ENCODE measurements at regions not wholly inside any gene's neighbourhood (a gene's known extent, or its start where the extent isn't known, plus 50 kb on each side); places are given as distances from the start of the nearest gene placed in this dataset.
A peak's percentile ranks its signal among the peaks of the same experiment; 100 is the strongest.

DNA sequence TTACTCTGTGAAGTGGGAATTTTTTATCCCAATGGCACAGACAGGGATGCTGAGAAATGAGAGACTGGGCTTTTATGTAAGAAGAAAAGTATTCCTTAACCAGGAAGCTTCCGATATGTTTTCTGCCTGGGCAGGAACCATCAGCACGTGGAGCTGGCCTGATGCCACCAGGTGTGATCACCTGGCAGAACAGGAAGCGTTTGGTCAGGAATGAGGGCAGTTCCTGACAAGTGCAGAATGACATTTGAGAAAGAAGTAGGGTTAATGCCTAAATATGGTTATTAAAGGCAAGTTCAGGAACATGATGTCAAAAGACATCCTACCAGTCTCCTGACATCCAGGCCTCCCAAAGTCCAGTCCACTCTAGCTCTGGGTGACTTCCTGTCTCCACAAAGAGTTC is 210.3 kb downstream of the NUAK1 start:
- Histone ChIP-seq H2AK5ac (ENCODE audit: low read length) (no peak overlapping the region), H3K9ac (ENCODE audit: low read length) (no peak overlapping the region), H3K4me2 (ENCODE audit: low read length) (no peak overlapping the region), H3K9me3 (ENCODE audit: insufficient read depth, low read depth, low read length) (peaks cover 2% of the 10 kb centered on the region), H3K23ac (ENCODE audit: low read length) (no peak overlapping the region), H2AFZ (ENCODE audit: insufficient read depth, low read length, poor library complexity) (no peak overlapping the region), H4K91ac (ENCODE audit: low read depth, low read length) (no peak overlapping the region), H2BK12ac (ENCODE audit: low read length) (no peak overlapping the region), H3K27ac (ENCODE audit: low read depth, low read length) (no peak overlapping the region), H2BK5ac (ENCODE audit: low read depth, low read length, poor library complexity) (no peak overlapping the region), H4K8ac (ENCODE audit: low read depth, low read length) (no peak overlapping the region), H2BK120ac (ENCODE audit: insufficient read depth, low read length, poor library complexity) (no peak overlapping the region), H3K18ac (ENCODE audit: low read length) (no peak overlapping the region), H3K36me3 (ENCODE audit: control insufficient read depth in 1 of 2, insufficient read depth in 2 of 2, low read length in 2 of 2) (no peaks in the 10 kb centered on the region), H3K4ac (ENCODE audit: low read depth, low read length) (no peak overlapping the region), H4K12ac (ENCODE audit: low read depth, low read length) (no peak overlapping the region), H3K79me1 (ENCODE audit: low read length) (peaks cover 19% of the 10 kb centered on the region), H3K79me2 (ENCODE audit: control insufficient read depth, insufficient read depth, low read length, poor library complexity) (no peaks in the 10 kb centered on the region), H3K14ac (ENCODE audit: low read length) (no peak overlapping the region), H3K4me1 (ENCODE audit: control insufficient read depth in 1 of 2, insufficient read depth in 2 of 2, low read length in 2 of 2) (peaks cover 0 to 6% of the 10 kb centered on the region in 2 experiments), H3K27me3 (ENCODE audit: insufficient read depth, low read length) (no peaks in the 10 kb centered on the region), H3K4me3 (ENCODE audit: low read depth, low read length) (no peak overlapping the region)
- no CpG with 5 or more reads among the region's 3 CpGs for WGBS (ENCODE audit: extremely low coverage, insufficient coverage, insufficient read length)
- no peak for DNase-seq

DNA sequence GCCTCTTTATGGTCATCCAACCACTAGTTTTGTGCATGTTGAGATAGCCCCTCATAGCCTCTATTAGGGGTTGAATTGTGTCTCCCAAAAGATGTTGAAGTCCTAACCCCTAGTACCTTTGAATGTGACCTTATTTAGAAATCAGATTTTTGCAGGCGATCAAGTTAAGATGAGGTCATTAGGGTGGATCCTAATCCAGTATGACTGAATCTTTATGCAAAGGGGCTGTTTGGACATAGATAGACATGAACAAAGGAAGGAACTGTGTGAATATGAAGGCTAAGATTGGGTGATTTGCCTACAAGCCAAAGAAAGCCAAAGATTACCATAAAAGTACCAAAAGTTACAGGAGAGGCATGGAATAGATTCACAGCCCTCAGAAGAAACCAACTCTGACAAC is 209.6 kb downstream of the NUAK1 start:
- H3K27ac ChIP-seq (ENCODE audit: low read depth, low read length): no peak overlapping the region
- no peaks in the 10 kb centered on the region for H3K27me3 ChIP-seq (ENCODE audit: insufficient read depth, low read length)
- H3K4me1 ChIP-seq (ENCODE audit: control insufficient read depth in 1 of 2, insufficient read depth in 2 of 2, low read length in 2 of 2): peaks cover 6 to 12% of the 10 kb centered on the region in 2 experiments
- no peak overlapping the region for H2AK5ac ChIP-seq (ENCODE audit: low read length)
- H3K14ac ChIP-seq (ENCODE audit: low read length): no peak overlapping the region
- H4K8ac ChIP-seq (ENCODE audit: low read depth, low read length): no peak overlapping the region
- no peaks in the 10 kb centered on the region for H3K36me3 ChIP-seq (ENCODE audit: control insufficient read depth in 1 of 2, insufficient read depth in 2 of 2, low read length in 2 of 2)
- no peak overlapping the region for H2AFZ ChIP-seq (ENCODE audit: insufficient read depth, low read length, poor library complexity)
- peak overlapping the region; percentile 10 for H2BK120ac ChIP-seq (ENCODE audit: insufficient read depth, low read length, poor library complexity)
- no peaks in the 10 kb centered on the region for H3K79me2 ChIP-seq (ENCODE audit: control insufficient read depth, insufficient read depth, low read length, poor library complexity)
- no peak overlapping the region for H3K4me3 ChIP-seq (ENCODE audit: low read depth, low read length)
- no peak overlapping the region for H3K4ac ChIP-seq (ENCODE audit: low read depth, low read length)
- peaks cover 2% of the 10 kb centered on the region for H3K9me3 ChIP-seq (ENCODE audit: insufficient read depth, low read depth, low read length)
- no peak overlapping the region for H4K12ac ChIP-seq (ENCODE audit: low read depth, low read length)
- no CpG with 5 or more reads among the region's 1 CpG for WGBS (ENCODE audit: extremely low coverage, insufficient coverage, insufficient read length)
- DNase-seq: no peak
- H2BK5ac ChIP-seq (ENCODE audit: low read depth, low read length, poor library complexity): no peak overlapping the region
- no peak overlapping the region for H2BK12ac ChIP-seq (ENCODE audit: low read length)
- H3K18ac ChIP-seq (ENCODE audit: low read length): no peak overlapping the region
- H3K79me1 ChIP-seq (ENCODE audit: low read length): peaks cover 24% of the 10 kb centered on the region
- H4K91ac ChIP-seq (ENCODE audit: low read depth, low read length): peak overlapping the region; percentile 10
- no peak overlapping the region for H3K4me2 ChIP-seq (ENCODE audit: low read length)
- no peak overlapping the region for H3K23ac ChIP-seq (ENCODE audit: low read length)
- no peak overlapping the region for H3K9ac ChIP-seq (ENCODE audit: low read length)

DNA sequence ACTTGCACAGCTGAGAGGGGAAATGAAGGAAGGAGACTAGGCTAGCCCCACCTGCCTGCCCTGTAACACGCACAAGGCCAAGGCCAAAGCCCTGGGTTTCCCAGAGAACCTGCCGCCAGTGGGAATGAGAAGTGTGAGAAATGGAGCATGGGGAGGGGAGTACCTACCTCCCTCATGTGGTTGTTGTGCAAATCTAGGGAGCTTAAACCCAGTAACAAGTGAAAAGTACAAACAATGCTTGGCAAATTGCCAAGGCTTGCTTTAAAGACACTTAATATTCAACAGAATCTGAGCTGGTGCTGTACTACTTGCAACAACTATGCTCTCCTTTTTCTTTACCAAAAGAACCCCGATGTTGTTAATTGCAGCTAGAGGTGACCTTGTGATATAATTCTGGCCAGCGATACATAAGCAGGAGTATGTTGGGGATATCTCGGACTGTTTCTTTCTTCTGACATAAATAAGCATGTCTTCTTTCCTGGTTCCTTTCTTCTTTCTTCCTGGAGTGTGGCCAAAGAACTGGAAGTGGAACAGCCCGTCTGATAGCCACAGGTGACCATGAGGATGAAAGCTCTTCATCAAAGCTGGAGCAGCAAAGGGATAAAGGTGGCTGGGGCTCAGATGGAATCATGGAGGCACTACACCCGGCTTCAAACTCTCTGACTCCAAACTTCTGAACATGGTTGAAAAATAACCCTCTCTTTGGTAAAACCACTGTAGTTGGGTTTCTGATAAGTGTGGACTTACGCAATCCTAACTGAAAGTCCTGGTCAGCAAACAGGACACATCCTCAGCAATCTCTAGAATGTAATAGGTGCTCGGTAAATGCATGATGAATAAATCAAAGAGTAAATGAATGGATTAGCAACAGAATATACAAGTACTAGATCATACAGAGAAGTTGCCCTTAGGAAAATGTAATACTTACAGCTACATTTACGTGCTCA is 207.9 kb downstream of the NUAK1 start:
- Histone ChIP-seq H2BK120ac (ENCODE audit: insufficient read depth, low read length, poor library complexity) (peak overlapping the region; percentile 56), H3K79me2 (ENCODE audit: control insufficient read depth, insufficient read depth, low read length, poor library complexity) (no peaks in the 10 kb centered on the region), H2BK5ac (ENCODE audit: low read depth, low read length, poor library complexity) (no peak overlapping the region), H3K4me3 (ENCODE audit: low read depth, low read length) (no peak overlapping the region), H2AK5ac (ENCODE audit: low read length) (peak overlapping the region; percentile 64), H3K27ac (ENCODE audit: low read depth, low read length) (no peak overlapping the region), H3K4ac (ENCODE audit: low read depth, low read length) (peak overlapping the region; percentile 47), H3K14ac (ENCODE audit: low read length) (peak overlapping the region; percentile 49), H3K9me3 (ENCODE audit: insufficient read depth, low read depth, low read length) (peaks cover 2% of the 10 kb centered on the region), H3K4me1 (ENCODE audit: control insufficient read depth in 1 of 2, insufficient read depth in 2 of 2, low read length in 2 of 2) (peaks cover 18 to 23% of the 10 kb centered on the region in 2 experiments), H4K91ac (ENCODE audit: low read depth, low read length) (peak overlapping the region; percentile 82), H4K8ac (ENCODE audit: low read depth, low read length) (peak overlapping the region; percentile 61), H2AFZ (ENCODE audit: insufficient read depth, low read length, poor library complexity) (no peak overlapping the region), H3K23ac (ENCODE audit: low read length) (no peak overlapping the region), H3K79me1 (ENCODE audit: low read length) (peaks cover 30% of the 10 kb centered on the region), H3K9ac (ENCODE audit: low read length) (no peak overlapping the region), H3K36me3 (ENCODE audit: control insufficient read depth in 1 of 2, insufficient read depth in 2 of 2, low read length in 2 of 2) (no peaks in the 10 kb centered on the region), H3K18ac (ENCODE audit: low read length) (no peak overlapping the region), H4K12ac (ENCODE audit: low read depth, low read length) (no peak overlapping the region), H3K4me2 (ENCODE audit: low read length) (no peak overlapping the region), H2BK12ac (ENCODE audit: low read length) (peak overlapping the region; percentile 89), H3K27me3 (ENCODE audit: insufficient read depth, low read length) (no peaks in the 10 kb centered on the region)
- no peak for DNase-seq
- no CpG with 5 or more reads among the region's 10 CpGs for WGBS (ENCODE audit: extremely low coverage, insufficient coverage, insufficient read length)

DNA sequence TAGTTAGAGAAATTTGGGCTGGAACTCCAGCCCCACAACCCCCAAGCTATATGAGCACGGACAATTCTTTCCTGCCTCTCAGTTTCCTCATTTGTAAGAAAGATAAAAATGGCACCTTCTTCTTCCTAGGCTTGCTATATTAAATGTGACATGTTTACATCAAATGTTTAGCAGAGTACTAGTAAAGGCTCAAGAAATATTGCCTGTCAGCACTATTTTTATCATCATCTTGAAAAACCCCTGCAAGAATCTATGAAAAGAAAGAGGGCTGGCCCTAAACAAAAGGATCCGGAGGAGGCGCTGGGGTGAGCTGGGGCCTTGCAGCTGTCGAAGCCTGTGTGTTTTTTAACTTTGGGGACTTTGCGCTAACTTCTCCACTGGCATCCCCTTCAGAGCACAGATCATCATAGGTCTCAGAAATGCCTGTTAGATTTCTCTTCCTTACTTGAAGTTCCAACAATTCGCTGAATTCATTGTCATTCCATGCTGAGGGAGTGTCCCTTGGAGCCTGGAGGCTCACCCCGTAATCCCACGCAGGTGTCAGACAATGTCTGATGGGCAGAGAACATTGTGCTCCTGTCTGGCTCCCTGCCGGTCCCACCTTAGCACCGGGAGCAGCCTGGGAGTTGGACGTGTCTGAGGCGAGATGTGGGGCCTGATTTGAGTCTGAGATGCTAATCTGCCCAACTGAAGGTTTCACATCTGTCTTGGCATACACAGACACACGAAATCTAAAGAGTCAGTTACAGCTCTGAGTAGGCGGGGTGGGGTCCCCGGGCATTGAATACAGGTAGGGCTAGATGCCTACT is 206.8 kb downstream of the NUAK1 start:
- H3K36me3 ChIP-seq (ENCODE audit: control insufficient read depth in 1 of 2, insufficient read depth in 2 of 2, low read length in 2 of 2): no peaks in the 10 kb centered on the region
- H3K9ac ChIP-seq (ENCODE audit: low read length): no peak overlapping the region
- H3K14ac ChIP-seq (ENCODE audit: low read length): peak overlapping the region; percentile 49
- H2AK5ac ChIP-seq (ENCODE audit: low read length): peak overlapping the region; percentile 63
- peak overlapping the region; percentile 90 for H2BK12ac ChIP-seq (ENCODE audit: low read length)
- H3K27ac ChIP-seq (ENCODE audit: low read depth, low read length): no peak overlapping the region
- H3K18ac ChIP-seq (ENCODE audit: low read length): peak overlapping the region; percentile 70
- H3K4me1 ChIP-seq (ENCODE audit: control insufficient read depth in 1 of 2, insufficient read depth in 2 of 2, low read length in 2 of 2): peaks cover 25 to 27% of the 10 kb centered on the region in 2 experiments
- H2AFZ ChIP-seq (ENCODE audit: insufficient read depth, low read length, poor library complexity): no peak overlapping the region
- peak overlapping the region; percentile 77 for H2BK120ac ChIP-seq (ENCODE audit: insufficient read depth, low read length, poor library complexity)
- peak overlapping the region; percentile 82 for H4K91ac ChIP-seq (ENCODE audit: low read depth, low read length)
- no peak overlapping the region for H3K23ac ChIP-seq (ENCODE audit: low read length)
- H3K4me3 ChIP-seq (ENCODE audit: low read depth, low read length): no peak overlapping the region
- peak overlapping the region; percentile 4 for H3K4ac ChIP-seq (ENCODE audit: low read depth, low read length)
- H3K27me3 ChIP-seq (ENCODE audit: insufficient read depth, low read length): no peaks in the 10 kb centered on the region
- peak in 1 of 2 donors; percentile 26 for DNase-seq
- no peaks in the 10 kb centered on the region for H3K79me2 ChIP-seq (ENCODE audit: control insufficient read depth, insufficient read depth, low read length, poor library complexity)
- H4K12ac ChIP-seq (ENCODE audit: low read depth, low read length): no peak overlapping the region
- H3K9me3 ChIP-seq (ENCODE audit: insufficient read depth, low read depth, low read length): peaks cover 2% of the 10 kb centered on the region
- H4K8ac ChIP-seq (ENCODE audit: low read depth, low read length): peak overlapping the region; percentile 60
- peak overlapping the region; percentile 42 for H2BK5ac ChIP-seq (ENCODE audit: low read depth, low read length, poor library complexity)
- H3K79me1 ChIP-seq (ENCODE audit: low read length): peaks cover 34% of the 10 kb centered on the region
- H3K4me2 ChIP-seq (ENCODE audit: low read length): no peak overlapping the region
- WGBS (ENCODE audit: extremely low coverage, insufficient coverage, insufficient read length): no CpG with 5 or more reads among the region's 15 CpGs
